PC-9 (cell line): ENCODE measurements at regions not wholly inside any gene's neighbourhood (a gene's known extent, or its start where the extent isn't known, plus 50 kb on each side); places are given as distances from the start of the nearest gene placed in this dataset.

Experiments used
- EZH2 ChIP-seq: fragments of 200-600 bp; sonication (generic); IDR thresholded peaks from 2 replicates; pipeline ENCODE4 v1.8.0; 2017; ENCODE audit warnings: antibody characterized with exemption, low read depth
- TF ChIP-seq, protein P1 (sequence below): fragments of 200-600 bp; sonication (generic); conservative IDR thresholded peaks from 2 replicates; pipeline ENCODE4 v1.6.1; 2017; ENCODE audit warnings: mixed run types, antibody characterized with exemption, mild to moderate bottlenecking, moderate library complexity

DNA sequence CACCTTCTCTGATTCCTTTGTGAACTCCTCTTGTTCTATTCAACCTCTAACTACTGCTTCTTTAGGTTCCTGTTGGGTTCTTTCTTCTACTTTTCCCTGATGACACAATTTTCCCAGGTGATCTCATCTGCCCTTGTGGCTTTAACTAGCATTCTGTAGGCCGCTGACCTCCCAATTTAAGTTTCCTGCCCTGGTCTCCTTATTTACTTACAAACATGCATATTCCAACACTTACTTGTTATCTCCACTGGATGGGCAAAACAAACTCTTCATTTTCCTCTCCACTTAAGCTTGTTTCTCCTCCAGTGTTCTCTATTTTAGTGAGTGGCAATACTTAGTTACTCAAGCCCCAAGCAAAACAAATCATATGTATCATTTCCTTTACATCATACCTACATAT lies 734.5 kb downstream of the METTL15 start:
- TF ChIP-seq, protein P1, sequence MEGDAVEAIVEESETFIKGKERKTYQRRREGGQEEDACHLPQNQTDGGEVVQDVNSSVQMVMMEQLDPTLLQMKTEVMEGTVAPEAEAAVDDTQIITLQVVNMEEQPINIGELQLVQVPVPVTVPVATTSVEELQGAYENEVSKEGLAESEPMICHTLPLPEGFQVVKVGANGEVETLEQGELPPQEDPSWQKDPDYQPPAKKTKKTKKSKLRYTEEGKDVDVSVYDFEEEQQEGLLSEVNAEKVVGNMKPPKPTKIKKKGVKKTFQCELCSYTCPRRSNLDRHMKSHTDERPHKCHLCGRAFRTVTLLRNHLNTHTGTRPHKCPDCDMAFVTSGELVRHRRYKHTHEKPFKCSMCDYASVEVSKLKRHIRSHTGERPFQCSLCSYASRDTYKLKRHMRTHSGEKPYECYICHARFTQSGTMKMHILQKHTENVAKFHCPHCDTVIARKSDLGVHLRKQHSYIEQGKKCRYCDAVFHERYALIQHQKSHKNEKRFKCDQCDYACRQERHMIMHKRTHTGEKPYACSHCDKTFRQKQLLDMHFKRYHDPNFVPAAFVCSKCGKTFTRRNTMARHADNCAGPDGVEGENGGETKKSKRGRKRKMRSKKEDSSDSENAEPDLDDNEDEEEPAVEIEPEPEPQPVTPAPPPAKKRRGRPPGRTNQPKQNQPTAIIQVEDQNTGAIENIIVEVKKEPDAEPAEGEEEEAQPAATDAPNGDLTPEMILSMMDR: no peak
- no peak for TF ChIP-seq EZH2
